Heart left ventricle (tissue), 13 donors: ENCODE measurements at regions not wholly inside any gene's neighbourhood (a gene's known extent, or its start where the extent isn't known, plus 50 kb on each side); places are given as distances from the start of the nearest gene placed in this dataset.

Source experiments
- POLR2A ChIP-seq, 2 donors: fragments of 450-650 bp; IDR thresholded peaks; one replicate each; pipeline ENCODE4 v1.6.1; 2017; ENCODE audit warnings: antibody characterized with exemption in 2 of 2, mild to moderate bottlenecking in 2 of 2, moderate library complexity in 2 of 2
- TF ChIP-seq, protein P1 (sequence below), 12 donors: fragments of 200-600 bp; sonication (generic) in 4 of 12; IDR thresholded peaks; one replicate each; pipeline versions ENCODE4 v1.5.0 to v1.8.0; 2018 to 2022; ENCODE audit warnings: antibody characterized with exemption in 12 of 12, mild to moderate bottlenecking in 5 of 12
- donor health status: ischemic (EF 13 %, LVEDD 7.1; RV severe dilation, severe dysfunction).
- donor health status: DM: no; HTN: yes; CAD: no.
- donor health status: DM: no; HTN: no; CAD: no.
- donor health status: ischemic (EF 25% LVEDD 6.9; RV normal size, moderate dysfunction).
- donor health status: ischemic (EF 25% LVEDD 5.7; RV mildly dilated, moderate dysfunction).
- donor health status: ischemic (EF 35%, LVEDD 5.7; RV mildly dilated, moderate dysfunction).
- donor health status: nonischemic (EF 11% LVEDD 7.7; RV severe dilation, severe dysfunction).
- donor health status: DM: yes; HTN: yes; CAD: no.
- donor health status: PGD.
- donor health status: ischemic (EF 29% LVEDD 5.4; RV normal size, mild dysfunction).
- donor health status: nonischemic (EF 23%, LVEDD 6.1; RV moderate dilation, normal function).

DNA sequence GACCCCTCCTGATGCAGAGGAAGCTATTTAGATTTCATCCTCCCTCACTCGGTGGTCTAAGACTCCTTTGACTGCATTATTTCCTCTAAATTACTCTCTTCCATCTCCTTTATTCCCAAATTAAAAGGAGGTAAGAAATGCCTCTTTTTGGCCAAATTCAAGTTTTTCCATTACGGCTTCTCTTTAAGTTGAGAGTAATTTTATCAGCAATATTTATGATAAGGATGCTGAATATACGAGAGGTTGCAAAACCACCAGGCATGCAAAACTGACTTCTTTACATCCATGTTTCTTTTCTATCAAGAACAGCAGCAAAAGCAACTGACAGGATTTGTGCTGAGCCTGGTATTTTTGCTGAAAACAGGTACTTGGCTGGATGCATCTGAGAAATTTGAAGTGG is 262.0 kb upstream of the RARB start:
- TF ChIP-seq, protein P1, sequence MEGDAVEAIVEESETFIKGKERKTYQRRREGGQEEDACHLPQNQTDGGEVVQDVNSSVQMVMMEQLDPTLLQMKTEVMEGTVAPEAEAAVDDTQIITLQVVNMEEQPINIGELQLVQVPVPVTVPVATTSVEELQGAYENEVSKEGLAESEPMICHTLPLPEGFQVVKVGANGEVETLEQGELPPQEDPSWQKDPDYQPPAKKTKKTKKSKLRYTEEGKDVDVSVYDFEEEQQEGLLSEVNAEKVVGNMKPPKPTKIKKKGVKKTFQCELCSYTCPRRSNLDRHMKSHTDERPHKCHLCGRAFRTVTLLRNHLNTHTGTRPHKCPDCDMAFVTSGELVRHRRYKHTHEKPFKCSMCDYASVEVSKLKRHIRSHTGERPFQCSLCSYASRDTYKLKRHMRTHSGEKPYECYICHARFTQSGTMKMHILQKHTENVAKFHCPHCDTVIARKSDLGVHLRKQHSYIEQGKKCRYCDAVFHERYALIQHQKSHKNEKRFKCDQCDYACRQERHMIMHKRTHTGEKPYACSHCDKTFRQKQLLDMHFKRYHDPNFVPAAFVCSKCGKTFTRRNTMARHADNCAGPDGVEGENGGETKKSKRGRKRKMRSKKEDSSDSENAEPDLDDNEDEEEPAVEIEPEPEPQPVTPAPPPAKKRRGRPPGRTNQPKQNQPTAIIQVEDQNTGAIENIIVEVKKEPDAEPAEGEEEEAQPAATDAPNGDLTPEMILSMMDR (IDR thresholded peaks at IDR 0.05), result no peak
- TF ChIP-seq POLR2A (IDR thresholded peaks at IDR 0.05), result no peak
